IPS-18c (cell line): ENCODE measurements at regions not wholly inside any gene's neighbourhood (a gene's known extent, or its start where the extent isn't known, plus 50 kb on each side); places are given as distances from the start of the nearest gene placed in this dataset.

Source experiments
- H3K4me3 ChIP-seq: 2 replicates; pipeline ENCODE4 v1.7.0; 2013; ENCODE audit warnings: low read depth, mild to moderate bottlenecking, low read length, moderate library complexity; ENCODE audit not compliant: insufficient read depth
- H3K9me3 ChIP-seq: one replicate; pipeline ENCODE4 v1.6.1; 2013; ENCODE audit warnings: mild to moderate bottlenecking, low read length, moderate library complexity; ENCODE audit not compliant: control insufficient read depth, insufficient read depth

- Histone ChIP-seq H3K4me3 (no peak overlapping the region), H3K9me3 (no peaks in the 10 kb centered on the region)
Observed at GRCh38 chr9:89799766-89800165, 195.0 kb downstream of the GADD45G start.

GRCh38 chr9:89801341-89801740, 196.5 kb downstream of the GADD45G start:
- no peak overlapping the region for H3K4me3 ChIP-seq
- no peaks in the 10 kb centered on the region for H3K9me3 ChIP-seq

GRCh38 chr9:89801742-89802670, 197.2 kb downstream of the GADD45G start:
- Histone ChIP-seq H3K9me3 (no peaks in the 10 kb centered on the region), H3K4me3 (no peak overlapping the region)

- H3K9me3 ChIP-seq = no peaks in the 10 kb centered on the region
Observed at GRCh38 chr9:89802781-89803355, 198.1 kb downstream of the GADD45G start.

GRCh38 chr9:89803403-89803802, 198.6 kb downstream of the GADD45G start:
- Histone ChIP-seq H3K4me3 (no peak overlapping the region), H3K9me3 (no peaks in the 10 kb centered on the region)

More at GRCh38 chr9:89802781-89803355, 198.1 kb downstream of the GADD45G start:
- no peak overlapping the region for H3K4me3 ChIP-seq

- no peaks in the 10 kb centered on the region for H3K9me3 ChIP-seq
- no peak overlapping the region for H3K4me3 ChIP-seq
Observed at GRCh38 chr9:89804766-89805531, 200.1 kb downstream of the GADD45G start.

- H3K9me3 ChIP-seq = no peaks in the 10 kb centered on the region
- no peak overlapping the region for H3K4me3 ChIP-seq
Observed at GRCh38 chr9:89805571-89806292, 200.9 kb downstream of the GADD45G start.

GRCh38 chr9:89806371-89807100, 201.7 kb downstream of the GADD45G start:
- no peak overlapping the region for H3K4me3 ChIP-seq
- H3K9me3 ChIP-seq = no peaks in the 10 kb centered on the region

GRCh38 chr9:89807101-89807395, 202.2 kb downstream of the GADD45G start:
- Histone ChIP-seq H3K4me3 (no peak overlapping the region), H3K9me3 (no peaks in the 10 kb centered on the region)

- H3K4me3 ChIP-seq = no peak overlapping the region
- no peaks in the 10 kb centered on the region for H3K9me3 ChIP-seq
Observed at GRCh38 chr9:89807682-89808075, 202.9 kb downstream of the GADD45G start.

GRCh38 chr9:89808076-89808755, 203.4 kb downstream of the GADD45G start:
- Histone ChIP-seq H3K9me3 (no peaks in the 10 kb centered on the region), H3K4me3 (no peak overlapping the region)

- Histone ChIP-seq H3K4me3 (no peak overlapping the region), H3K9me3 (no peaks in the 10 kb centered on the region)
Observed at GRCh38 chr9:89808756-89809181, 204.0 kb downstream of the GADD45G start.

- Histone ChIP-seq H3K9me3 (no peaks in the 10 kb centered on the region), H3K4me3 (no peak overlapping the region)
Observed at GRCh38 chr9:89810431-89810830, 205.6 kb downstream of the GADD45G start.

GRCh38 chr9:89811356-89811755, 206.5 kb downstream of the GADD45G start:
- Histone ChIP-seq H3K4me3 (no peak overlapping the region), H3K9me3 (no peaks in the 10 kb centered on the region)

- H3K4me3 ChIP-seq = no peak overlapping the region
- H3K9me3 ChIP-seq = no peaks in the 10 kb centered on the region
Observed at GRCh38 chr9:89811886-89812450, 207.2 kb downstream of the GADD45G start.

GRCh38 chr9:89812556-89813181, 207.9 kb downstream of the GADD45G start:
- no peak overlapping the region for H3K4me3 ChIP-seq

More at GRCh38 chr9:89812556-89813181, 207.9 kb downstream of the GADD45G start:
- no peaks in the 10 kb centered on the region for H3K9me3 ChIP-seq
